Dendritic cell treated with granulocyte-macrophage colony-stimulating factor and Interleukin-4, amounts not matched to agents 40 ng/mL and 50 ng/mL, for 4 days (primary cell): ENCODE measurements at regions not wholly inside any gene's neighbourhood (a gene's known extent, or its start where the extent isn't known, plus 50 kb on each side); places are given as distances from the start of the nearest gene placed in this dataset.
"Not testable (repeated sequence)": the region's sequence is repeated elsewhere in the genome, so short reads cannot be mapped to it uniquely, and the experiment has no call there.

Source experiments
- H3K27ac Mint-ChIP-seq: one replicate; pipeline ENCODE4 v1.8.0; 2022; ENCODE audit warnings: mild to moderate bottlenecking, mixed read lengths
- H3K27me3 Mint-ChIP-seq: one replicate; pipeline ENCODE4 v1.8.0; 2022; ENCODE audit warnings: mild to moderate bottlenecking, mixed read lengths
- H3K36me3 Mint-ChIP-seq: one replicate; pipeline ENCODE4 v1.8.0; 2022; ENCODE audit warnings: low read depth, mixed read lengths
- H3K4me1 Mint-ChIP-seq: one replicate; pipeline ENCODE4 v1.8.0; 2022; ENCODE audit warnings: low read depth, mixed read lengths
- H3K4me3 Mint-ChIP-seq: one replicate; pipeline ENCODE4 v1.8.0; 2022; ENCODE audit warnings: mild to moderate bottlenecking, moderate library complexity, mixed read lengths
- H3K9me3 Mint-ChIP-seq: one replicate; pipeline ENCODE4 v1.8.0; 2022; ENCODE audit warnings: mixed read lengths
- intact Hi-C: fragments of 100-400 bp; cut with micrococcal nuclease; formaldehyde crosslinking; loops from one replicate; pipeline ENCODE4 v1.15.0; 2022

DNA sequence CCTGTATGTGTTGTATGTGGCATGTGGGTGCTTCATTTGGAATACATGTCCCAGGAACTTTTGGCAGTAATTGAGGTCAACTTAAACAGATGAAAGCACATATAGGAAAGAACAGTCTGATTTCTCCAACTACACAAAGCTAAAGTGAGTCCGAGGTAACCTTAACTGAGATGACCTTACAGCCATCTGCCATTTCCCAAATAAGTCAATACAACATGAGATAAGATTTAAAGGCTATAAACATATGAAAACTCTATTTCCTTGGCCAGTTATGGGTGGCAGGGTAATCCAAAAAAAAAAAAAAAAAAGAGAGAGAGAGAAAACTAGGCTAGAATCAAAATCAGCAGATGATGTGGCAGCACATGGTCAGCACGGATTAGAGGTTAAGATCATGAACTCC lies 1068.3 kb downstream of the KHDRBS2 start:
- intact Hi-C loops = no loop called here

DNA sequence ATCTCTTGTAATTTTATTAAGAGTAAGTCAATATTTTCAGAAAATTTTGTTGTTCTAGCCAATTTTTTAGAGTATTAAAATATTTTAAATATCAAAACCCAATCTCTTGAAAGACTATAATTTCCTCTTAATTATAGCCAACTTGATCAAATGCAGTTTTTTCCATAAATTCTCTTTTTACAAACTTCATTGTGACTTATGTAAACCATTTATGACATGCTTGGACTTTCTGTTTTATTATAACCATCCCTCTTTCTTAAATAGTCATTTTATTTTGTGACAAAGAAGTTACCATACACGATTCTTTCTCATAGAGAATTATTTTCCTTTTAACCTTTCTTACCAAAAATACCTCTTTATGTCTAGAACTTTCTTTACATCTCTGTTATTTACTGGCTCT lies 1075.5 kb downstream of the KHDRBS2 start:
- H3K4me1 Mint-ChIP-seq = no peaks in the 10 kb centered on the region
- H3K27ac Mint-ChIP-seq = no peak overlapping the region
- no peak overlapping the region for H3K4me3 Mint-ChIP-seq
- no peaks in the 10 kb centered on the region for H3K36me3 Mint-ChIP-seq
- H3K27me3 Mint-ChIP-seq = no peaks in the 10 kb centered on the region
- intact Hi-C loops = no loop called here
- peaks cover 26% of the 10 kb centered on the region for H3K9me3 Mint-ChIP-seq

More for the DNA sequence above, 1068.3 kb downstream of the KHDRBS2 start:
- H3K9me3 Mint-ChIP-seq = peaks cover 46% of the 10 kb centered on the region
- H3K27ac Mint-ChIP-seq = no peak overlapping the region
- no peaks in the 10 kb centered on the region for H3K36me3 Mint-ChIP-seq
- H3K4me1 Mint-ChIP-seq = no peaks in the 10 kb centered on the region
- no peak overlapping the region for H3K4me3 Mint-ChIP-seq
- H3K27me3 Mint-ChIP-seq = no peaks in the 10 kb centered on the region

- Mint-ChIP-seq H3K27ac (no peak overlapping the region), H3K36me3 (no peaks in the 10 kb centered on the region), H3K4me1 (no peaks in the 10 kb centered on the region), H3K27me3 (no peaks in the 10 kb centered on the region), H3K4me3 (no peak overlapping the region), H3K9me3 (peaks cover 70% of the 10 kb centered on the region)
- intact Hi-C loops = no loop called here
These were observed 1082.0 kb downstream of the KHDRBS2 start for GRCh38 chr6:61203966-61204496.

DNA sequence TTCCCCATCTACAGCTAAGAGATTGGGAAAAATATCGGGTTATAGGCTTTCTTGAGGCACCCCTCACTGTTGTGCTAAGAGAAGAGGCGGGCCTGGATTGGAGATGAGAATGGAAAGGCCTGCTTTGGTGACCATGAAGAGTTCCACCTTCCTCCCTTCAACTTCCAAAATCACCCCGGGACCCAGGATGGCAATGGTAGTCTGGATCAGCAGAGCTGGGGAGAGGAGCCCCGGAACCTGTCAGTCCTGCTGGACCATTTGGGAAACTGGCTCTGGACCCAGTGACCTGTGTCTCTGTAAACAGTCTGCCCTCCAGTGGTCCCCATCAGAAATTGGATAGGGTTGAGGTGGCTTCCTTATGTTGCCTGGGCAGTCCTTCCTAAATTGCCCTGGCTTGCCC lies 1085.6 kb downstream of the KHDRBS2 start:
- no peak overlapping the region for H3K27ac Mint-ChIP-seq
- no peaks in the 10 kb centered on the region for H3K4me1 Mint-ChIP-seq
- H3K9me3 Mint-ChIP-seq = peaks cover 87% of the 10 kb centered on the region
- intact Hi-C loops = no loop called here
- H3K27me3 Mint-ChIP-seq = no peaks in the 10 kb centered on the region
- H3K36me3 Mint-ChIP-seq = no peaks in the 10 kb centered on the region
- H3K4me3 Mint-ChIP-seq = no peak overlapping the region

GRCh38 chr6:61193771-61194170 lies 1092.3 kb downstream of the KHDRBS2 start:
- Mint-ChIP-seq H3K9me3 (peaks cover 77% of the 10 kb centered on the region), H3K27me3 (no peaks in the 10 kb centered on the region), H3K4me1 (no peaks in the 10 kb centered on the region), H3K27ac (no peak overlapping the region), H3K36me3 (no peaks in the 10 kb centered on the region), H3K4me3 (no peak overlapping the region)
- intact Hi-C loops = no loop called here

DNA sequence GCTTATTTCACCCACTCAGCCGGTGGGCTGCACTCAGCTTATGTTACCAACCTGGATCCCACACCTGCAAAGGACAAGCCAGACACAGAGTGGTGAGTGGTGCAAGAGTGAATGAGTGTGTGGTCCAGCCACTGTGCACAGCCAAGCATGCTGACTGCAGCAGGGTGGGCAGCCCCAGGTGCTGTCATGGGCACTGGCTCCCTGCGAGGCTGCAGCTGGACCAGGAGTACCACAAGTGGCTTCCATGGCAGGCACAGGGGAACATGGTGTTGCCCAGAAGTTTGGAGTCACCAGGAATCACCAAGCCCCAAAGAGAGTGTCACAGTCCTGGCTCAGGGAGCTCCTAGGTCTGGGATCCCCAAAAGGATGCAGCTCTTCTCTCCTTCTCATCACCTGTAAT lies 1093.4 kb downstream of the KHDRBS2 start:
- Mint-ChIP-seq H3K27me3 (no peaks in the 10 kb centered on the region), H3K4me3 (no peak overlapping the region), H3K36me3 (no peaks in the 10 kb centered on the region), H3K27ac (no peak overlapping the region), H3K9me3 (peaks cover 74% of the 10 kb centered on the region), H3K4me1 (no peaks in the 10 kb centered on the region)
- intact Hi-C loops = no loop called here

DNA sequence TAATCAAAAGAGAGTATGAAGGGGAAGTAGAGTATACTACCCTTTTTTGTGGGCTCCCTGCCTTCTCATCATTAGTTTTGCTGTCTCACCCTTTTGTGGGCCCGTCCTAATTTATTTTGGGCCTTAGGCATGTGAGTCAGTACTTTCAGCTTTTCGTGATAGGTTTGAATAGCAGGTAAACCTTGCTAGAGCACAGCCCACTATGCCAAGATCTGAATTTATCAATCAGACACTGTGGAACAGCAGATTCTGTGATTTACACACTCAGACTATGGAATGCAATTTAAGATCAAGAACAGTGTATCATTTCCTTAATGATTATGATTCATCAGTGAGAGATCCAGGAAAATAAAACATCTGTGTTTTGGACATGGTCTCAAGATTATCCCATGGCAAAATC lies 1117.1 kb downstream of the KHDRBS2 start:
- peaks cover 43% of the 10 kb centered on the region for H3K9me3 Mint-ChIP-seq
- no peak overlapping the region for H3K27ac Mint-ChIP-seq
- intact Hi-C loops = no loop called here
- no peaks in the 10 kb centered on the region for H3K27me3 Mint-ChIP-seq
- H3K4me3 Mint-ChIP-seq = no peak overlapping the region
- H3K4me1 Mint-ChIP-seq = no peaks in the 10 kb centered on the region
- H3K36me3 Mint-ChIP-seq = no peaks in the 10 kb centered on the region

DNA sequence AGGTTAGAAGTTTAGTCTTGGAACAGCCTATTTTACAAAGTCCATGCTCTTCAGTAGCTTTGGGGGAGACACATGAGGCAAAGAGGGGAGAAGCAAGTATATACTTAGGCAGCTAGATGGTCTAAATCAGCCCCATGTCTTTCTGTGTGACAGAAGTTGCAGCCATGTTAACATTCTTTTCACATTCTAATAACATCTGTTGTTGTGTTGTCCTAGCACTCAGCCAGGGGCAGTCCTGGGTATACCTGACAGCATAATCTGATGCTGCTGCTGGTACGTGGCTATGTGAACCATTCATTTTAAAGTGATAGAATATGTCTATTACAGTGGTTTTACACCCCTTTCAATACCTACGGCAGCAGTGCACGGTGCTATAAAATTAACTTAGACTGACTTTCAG lies 1137.0 kb downstream of the KHDRBS2 start:
- intact Hi-C loops, H3K4me3 Mint-ChIP-seq, H3K36me3 Mint-ChIP-seq, H3K4me1 Mint-ChIP-seq, H3K27me3 Mint-ChIP-seq, H3K27ac Mint-ChIP-seq: not testable (repeated sequence)
- peaks cover 40% of the 10 kb centered on the region for H3K9me3 Mint-ChIP-seq

DNA sequence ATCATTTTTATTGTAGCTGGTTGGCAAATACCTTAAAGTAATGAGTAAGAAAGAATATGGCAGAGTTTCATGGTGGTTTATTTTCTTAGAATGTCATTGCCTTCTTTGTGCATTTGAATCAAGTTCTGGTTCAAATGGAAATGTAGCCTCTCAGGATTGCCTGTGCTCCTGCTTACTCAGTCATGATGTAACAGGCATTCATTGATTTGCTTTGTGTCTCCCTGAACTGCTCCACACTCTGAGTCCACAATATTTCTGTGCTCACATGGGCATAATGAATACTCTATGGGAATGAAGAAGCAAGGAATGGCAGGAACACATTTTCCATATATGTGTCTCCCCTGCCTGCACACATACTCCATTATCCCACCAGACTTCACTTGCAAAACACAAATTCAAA lies 1143.8 kb downstream of the KHDRBS2 start:
- H3K4me3 Mint-ChIP-seq, H3K27me3 Mint-ChIP-seq, H3K27ac Mint-ChIP-seq, H3K36me3 Mint-ChIP-seq, H3K4me1 Mint-ChIP-seq, intact Hi-C loops: not testable (repeated sequence)
- peaks cover 11% of the 10 kb centered on the region for H3K9me3 Mint-ChIP-seq

GRCh38 chr6:61134028-61134427 lies 1152.0 kb downstream of the KHDRBS2 start:
- no peak overlapping the region for H3K4me3 Mint-ChIP-seq
- no peaks in the 10 kb centered on the region for H3K36me3 Mint-ChIP-seq
- intact Hi-C loops = no loop called here
- no peak overlapping the region for H3K27ac Mint-ChIP-seq
- H3K9me3 Mint-ChIP-seq = peaks cover 56% of the 10 kb centered on the region
- H3K4me1 Mint-ChIP-seq = no peaks in the 10 kb centered on the region
- H3K27me3 Mint-ChIP-seq = no peaks in the 10 kb centered on the region

DNA sequence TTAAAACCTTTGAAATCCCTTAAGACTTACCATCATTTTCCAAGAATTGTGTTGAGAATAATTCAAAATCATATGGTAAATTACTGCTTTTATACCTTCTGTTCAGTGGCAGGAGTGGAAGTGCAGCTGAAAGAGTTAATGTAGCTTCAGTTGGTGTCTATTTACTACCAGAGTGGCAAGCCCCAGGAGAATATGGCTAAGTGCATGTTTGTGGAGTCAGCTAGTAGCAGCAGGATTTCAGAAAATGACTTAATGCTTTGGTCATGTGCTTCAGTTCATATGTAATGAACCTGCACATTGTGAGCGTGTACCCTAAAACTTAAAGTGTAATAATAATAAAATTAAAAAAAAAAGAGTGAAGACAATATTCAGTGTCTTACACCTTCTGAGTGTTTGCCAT lies 1171.8 kb downstream of the KHDRBS2 start:
- H3K27me3 Mint-ChIP-seq, H3K27ac Mint-ChIP-seq, H3K4me3 Mint-ChIP-seq, H3K36me3 Mint-ChIP-seq, intact Hi-C loops, H3K4me1 Mint-ChIP-seq: not testable (repeated sequence)
- peaks cover 13% of the 10 kb centered on the region for H3K9me3 Mint-ChIP-seq

- intact Hi-C loops = not testable (repeated sequence)
These were observed 1178.1 kb downstream of the KHDRBS2 start for GRCh38 chr6:61107914-61108313.

DNA sequence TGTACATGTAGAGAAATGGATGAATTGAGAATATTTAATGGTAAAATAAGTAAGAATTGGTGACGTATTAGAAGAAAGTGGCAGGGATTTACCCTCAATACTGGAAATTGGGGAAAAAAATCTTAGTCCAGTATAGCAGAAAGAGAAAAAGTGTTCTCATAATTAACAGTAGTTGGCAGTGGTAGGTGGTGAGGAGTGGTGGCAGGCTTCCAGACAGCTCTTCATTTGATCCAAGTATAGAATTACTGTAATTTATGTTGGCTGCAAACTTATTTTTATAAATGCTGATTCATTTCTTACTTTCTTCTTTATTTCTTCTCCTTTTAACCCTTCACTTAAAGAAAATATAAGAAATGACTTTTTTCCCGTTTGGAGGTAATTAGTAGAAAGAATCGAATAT lies 1182.4 kb downstream of the KHDRBS2 start:
- H3K27me3 Mint-ChIP-seq, intact Hi-C loops, H3K27ac Mint-ChIP-seq, H3K4me3 Mint-ChIP-seq, H3K36me3 Mint-ChIP-seq, H3K4me1 Mint-ChIP-seq: not testable (repeated sequence)
- H3K9me3 Mint-ChIP-seq = peaks cover 64% of the 10 kb centered on the region

More at GRCh38 chr6:61107914-61108313, 1178.1 kb downstream of the KHDRBS2 start:
- not testable (repeated sequence) for H3K27ac Mint-ChIP-seq, H3K4me1 Mint-ChIP-seq, H3K4me3 Mint-ChIP-seq, H3K36me3 Mint-ChIP-seq, H3K27me3 Mint-ChIP-seq
- H3K9me3 Mint-ChIP-seq = peaks cover 57% of the 10 kb centered on the region

DNA sequence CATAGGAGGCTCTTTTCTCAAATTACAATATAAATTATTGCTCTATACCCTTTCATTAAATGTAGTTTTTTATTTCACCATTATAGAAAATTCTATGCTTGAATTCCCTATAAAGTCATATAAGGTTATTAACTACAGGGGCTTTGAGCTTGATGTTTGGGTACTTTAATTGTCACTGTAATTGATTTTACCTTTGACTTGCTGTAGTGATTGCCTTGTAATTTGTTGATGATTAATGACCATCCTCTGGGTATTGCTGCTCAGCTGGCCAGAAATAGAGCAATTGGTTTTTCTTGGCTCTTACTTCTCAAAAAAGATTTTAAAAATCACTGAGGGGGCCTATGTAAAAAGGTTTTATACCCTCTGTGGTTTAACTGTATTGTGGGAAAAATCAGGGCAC lies 1186.0 kb downstream of the KHDRBS2 start:
- H3K4me1 Mint-ChIP-seq = no peaks in the 10 kb centered on the region
- no peak overlapping the region for H3K27ac Mint-ChIP-seq
- H3K27me3 Mint-ChIP-seq = no peaks in the 10 kb centered on the region
- no peak overlapping the region for H3K4me3 Mint-ChIP-seq
- no peaks in the 10 kb centered on the region for H3K36me3 Mint-ChIP-seq
- intact Hi-C loops = no loop called here
- peaks cover 58% of the 10 kb centered on the region for H3K9me3 Mint-ChIP-seq

GRCh38 chr6:61099561-61099960 lies 1186.5 kb downstream of the KHDRBS2 start:
- H3K36me3 Mint-ChIP-seq, H3K27ac Mint-ChIP-seq, H3K4me3 Mint-ChIP-seq, intact Hi-C loops, H3K4me1 Mint-ChIP-seq, H3K27me3 Mint-ChIP-seq: not testable (repeated sequence)
- H3K9me3 Mint-ChIP-seq = peaks cover 58% of the 10 kb centered on the region
